HG03442 (cell line): ENCODE measurements at regions not wholly inside any gene's neighbourhood (a gene's known extent, or its start where the extent isn't known, plus 50 kb on each side); places are given as distances from the start of the nearest gene placed in this dataset.
"Not testable (repeated sequence)": the region's sequence is repeated elsewhere in the genome, so short reads cannot be mapped to it uniquely, and the experiment has no call there.

Experiments used
- ATAC-seq: cut with Tn5 transposase; IDR thresholded peaks from one replicate; pipeline ENCODE4 v1.9.1; 2021; ENCODE audit warnings: mild to moderate bottlenecking, moderate library complexity; ENCODE audit not compliant: unreplicated experiment

DNA sequence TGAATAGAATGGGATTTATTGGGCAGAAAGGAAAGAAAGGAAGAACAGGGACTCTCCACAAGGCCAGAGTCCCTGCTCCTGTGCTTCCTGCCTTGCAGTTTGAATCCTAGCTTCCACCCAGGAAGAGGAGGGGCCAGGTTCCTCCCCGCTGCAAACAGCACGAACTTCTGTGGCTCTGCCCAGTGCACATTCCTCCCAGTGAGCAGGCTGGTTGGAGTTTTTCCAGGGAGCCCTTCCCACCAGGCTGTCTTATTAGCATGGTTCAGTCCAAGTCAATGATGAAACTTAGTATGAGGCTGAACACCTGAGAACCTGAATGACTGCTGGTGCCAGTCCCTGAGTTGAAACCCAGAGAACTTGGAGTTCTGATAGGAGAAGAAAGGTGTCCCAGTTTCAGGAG is 247.2 kb downstream of the DUSP10 start:
- no peak for ATAC-seq

- no peak for ATAC-seq
These were observed 244.8 kb downstream of the DUSP10 start for GRCh38 chr1:221497046-221497445.

GRCh38 chr1:221503268-221503667 is 238.6 kb downstream of the DUSP10 start:
- no peak for ATAC-seq

- no peak for ATAC-seq
These were observed 232.1 kb downstream of the DUSP10 start for GRCh38 chr1:221509575-221510355.

- no peak for ATAC-seq
These were observed 230.9 kb downstream of the DUSP10 start for GRCh38 chr1:221510793-221511503.

- no peak for ATAC-seq
These were observed 230.1 kb downstream of the DUSP10 start for GRCh38 chr1:221511797-221512196.

DNA sequence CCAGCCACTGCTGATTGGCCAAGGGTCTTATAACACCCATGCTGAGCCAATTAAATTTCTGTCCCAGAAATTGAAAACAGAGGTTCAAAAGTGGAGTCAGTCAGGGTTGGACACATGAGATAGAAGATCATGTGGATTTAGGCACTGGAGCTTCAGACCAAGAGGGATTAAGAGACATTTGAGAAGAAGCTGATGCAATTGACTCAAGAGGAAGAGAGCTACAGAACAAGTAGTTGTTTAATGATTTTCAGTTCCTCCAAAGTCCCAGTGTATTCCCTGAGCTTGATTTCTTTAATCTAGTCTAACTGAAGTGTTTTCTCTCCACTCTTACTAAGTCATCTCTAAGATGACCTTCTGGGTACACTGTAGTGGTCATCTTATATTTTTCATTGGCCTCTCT is 227.1 kb downstream of the DUSP10 start:
- ATAC-seq, result no peak

GRCh38 chr1:221515496-221515895 is 226.4 kb downstream of the DUSP10 start:
- ATAC-seq, result no peak

DNA sequence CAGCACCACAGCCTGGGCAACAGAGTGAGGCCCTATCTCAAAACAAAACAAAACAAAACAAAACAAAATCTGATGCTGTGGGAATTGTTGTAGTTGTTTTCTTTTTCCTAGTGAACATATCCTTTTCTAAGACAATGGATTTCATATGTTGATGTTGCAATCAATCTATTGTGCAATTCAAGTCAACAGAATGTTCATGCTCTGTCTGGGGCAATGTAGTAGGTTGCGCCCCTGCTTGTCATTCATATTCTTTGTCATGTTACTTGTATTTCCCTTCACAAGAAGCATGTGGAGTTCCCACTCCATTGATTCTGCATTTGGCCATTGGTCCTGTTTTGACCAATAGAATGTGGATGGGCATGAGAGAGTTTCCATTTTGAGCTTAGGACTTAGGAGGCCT is 223.9 kb downstream of the DUSP10 start:
- no peak for ATAC-seq

DNA sequence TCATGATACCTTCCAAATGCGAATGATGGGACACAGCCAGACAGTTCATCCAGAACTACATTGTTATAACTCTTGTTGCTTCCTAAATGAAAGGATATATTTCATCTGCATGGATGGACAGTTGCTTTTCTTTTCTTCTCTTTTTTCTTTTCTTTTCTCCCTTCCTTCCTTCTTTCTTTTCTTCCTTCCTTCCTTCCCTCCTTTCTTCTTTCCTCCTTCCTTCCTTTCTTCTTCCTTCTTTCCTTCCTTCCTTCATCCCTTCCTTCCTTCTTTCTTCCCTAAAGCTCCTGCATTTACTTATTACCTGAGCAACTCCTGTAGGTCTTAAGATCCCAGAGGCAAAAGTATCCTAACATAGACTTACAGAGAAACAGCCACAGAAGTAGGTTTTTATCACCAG is 221.6 kb downstream of the DUSP10 start:
- no peak for ATAC-seq

GRCh38 chr1:221521686-221522085 is 220.2 kb downstream of the DUSP10 start:
- no peak for ATAC-seq

GRCh38 chr1:221522529-221522940 is 219.4 kb downstream of the DUSP10 start:
- ATAC-seq, result no peak

- no peak for ATAC-seq
These were observed 216.1 kb downstream of the DUSP10 start for GRCh38 chr1:221525749-221526148.

GRCh38 chr1:221527302-221527701 is 214.6 kb downstream of the DUSP10 start:
- no peak for ATAC-seq

DNA sequence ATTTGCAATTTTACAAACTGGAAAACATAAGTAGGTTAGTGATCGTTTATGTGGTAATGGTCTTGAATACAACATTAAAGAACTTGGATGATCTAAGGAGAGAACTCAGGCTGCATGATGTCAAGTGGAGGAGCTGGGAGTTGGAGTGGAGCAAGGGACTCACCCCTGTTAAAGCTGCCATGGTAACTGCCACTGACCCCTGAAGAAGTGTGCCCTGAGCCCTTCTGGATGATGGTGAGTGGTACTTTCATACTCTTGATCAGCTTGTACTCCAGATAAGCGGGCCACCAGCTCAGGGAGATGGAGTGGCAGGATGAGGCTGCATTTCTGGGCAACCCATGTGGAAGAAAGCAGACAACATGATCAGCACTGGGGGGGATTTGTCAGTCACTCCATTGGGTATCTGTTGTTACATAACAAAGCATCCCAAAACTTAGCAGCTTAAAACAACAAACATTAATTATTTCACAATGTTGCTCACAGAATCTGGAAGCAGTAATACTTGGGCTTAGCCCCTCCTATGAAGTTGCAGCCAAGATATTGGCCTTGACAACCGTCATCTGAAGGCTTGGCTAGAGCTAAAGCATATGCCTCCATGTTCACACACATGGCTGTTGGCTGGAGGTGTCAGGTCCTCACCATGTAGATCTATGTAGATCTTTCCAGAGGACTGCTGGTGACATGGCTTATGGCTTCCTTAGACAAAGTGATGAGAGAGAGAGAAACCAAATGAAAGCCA is 213.8 kb downstream of the DUSP10 start:
- ATAC-seq, result no peak

GRCh38 chr1:221530159-221530558 is 211.7 kb downstream of the DUSP10 start:
- ATAC-seq, result not testable (repeated sequence)

DNA sequence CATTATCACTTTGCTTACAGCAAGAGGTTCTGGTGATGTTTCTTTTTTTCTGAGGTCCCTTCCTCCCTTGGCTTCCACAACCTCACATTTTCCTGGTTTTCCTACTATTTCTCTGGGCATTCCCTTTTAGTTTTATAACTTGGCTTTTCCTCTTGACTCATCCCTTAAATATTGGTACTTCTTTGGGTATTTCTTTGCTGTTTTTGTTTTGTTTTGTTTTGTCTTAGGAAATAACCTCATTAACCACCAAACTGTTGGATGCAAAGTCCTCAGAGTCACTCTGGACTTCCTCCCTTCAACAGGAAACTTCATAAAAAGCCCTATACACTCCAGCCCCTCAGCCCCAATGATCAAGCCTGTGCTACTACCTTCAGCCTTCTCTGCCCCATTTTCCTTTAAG is 211.1 kb downstream of the DUSP10 start:
- ATAC-seq, result no peak

- ATAC-seq, result no peak
These were observed 209.7 kb downstream of the DUSP10 start for GRCh38 chr1:221532071-221532773.

DNA sequence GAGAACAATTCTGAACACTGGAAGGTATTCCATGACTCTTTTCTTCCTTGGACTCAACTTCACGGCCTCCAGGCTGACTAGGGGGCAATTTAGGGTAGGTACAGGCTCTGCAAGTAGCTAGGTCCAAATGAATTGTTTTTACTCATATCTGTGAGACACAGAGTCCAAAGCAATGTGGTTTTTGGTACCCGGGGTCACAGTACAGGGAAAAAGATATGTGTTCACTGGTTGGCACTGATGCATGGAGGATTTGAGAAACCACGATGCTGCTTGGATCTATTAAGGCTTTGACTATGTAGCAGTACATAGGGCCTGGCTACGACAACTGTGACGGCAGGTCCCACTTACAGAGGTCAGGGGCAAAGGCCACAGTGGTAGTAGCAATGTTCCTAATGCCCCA is 200.6 kb downstream of the DUSP10 start:
- no peak for ATAC-seq

- no peak for ATAC-seq
These were observed 198.3 kb downstream of the DUSP10 start for GRCh38 chr1:221543529-221544120.

DNA sequence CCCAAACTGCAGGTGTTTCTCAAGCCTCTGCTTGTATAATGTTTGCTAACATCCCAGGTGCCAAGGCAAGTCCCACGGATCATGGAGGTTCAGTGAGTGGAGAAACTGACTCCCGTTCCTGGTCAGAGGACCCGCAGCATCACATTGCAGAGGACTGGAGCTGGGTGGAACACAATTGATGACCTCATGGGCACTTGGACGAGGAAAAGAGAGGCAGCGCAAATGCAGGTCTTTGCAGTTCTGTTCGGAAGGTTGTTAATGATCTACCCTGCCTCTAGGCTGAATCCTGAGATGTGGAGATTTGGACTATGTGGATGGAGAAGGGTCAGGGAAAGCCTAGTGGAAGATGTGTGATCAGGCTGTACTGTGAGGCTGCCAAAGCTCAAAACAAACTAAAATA is 192.9 kb downstream of the DUSP10 start:
- ATAC-seq, result no peak
